ENCODE measurements at regions not wholly inside any gene's neighbourhood (a gene's known extent, or its start where the extent isn't known, plus 50 kb on each side); places are given as distances from the start of the nearest gene placed in this dataset.
"Not testable (repeated sequence)": the region's sequence is repeated elsewhere in the genome, so short reads cannot be mapped to it uniquely, and the experiment has no call there.

- DNase-seq: no peak
These were observed 115.0 kb downstream of the ADAM29 start for GRCh38 chr4:175033162-175033561.

DNA sequence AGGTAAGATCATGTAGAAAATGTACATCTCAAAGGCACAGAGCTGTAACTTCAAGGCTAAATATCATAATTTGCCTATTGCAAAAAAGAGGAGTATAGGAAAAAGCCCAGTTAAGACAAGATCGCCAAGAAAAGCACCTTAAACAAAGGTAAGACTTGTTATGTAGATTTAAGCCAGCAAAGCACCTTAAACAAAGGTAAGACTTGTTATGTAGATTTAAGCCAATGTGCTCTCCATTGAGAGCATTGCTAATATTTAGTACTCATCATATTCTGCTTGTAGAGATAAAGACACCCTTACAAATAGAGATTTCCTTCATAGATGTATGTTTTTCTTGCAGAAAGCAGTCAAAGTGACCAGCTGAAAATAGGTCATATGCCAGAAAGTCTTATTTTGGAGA is 115.8 kb downstream of the ADAM29 start:
- DNase-seq: no peak

DNA sequence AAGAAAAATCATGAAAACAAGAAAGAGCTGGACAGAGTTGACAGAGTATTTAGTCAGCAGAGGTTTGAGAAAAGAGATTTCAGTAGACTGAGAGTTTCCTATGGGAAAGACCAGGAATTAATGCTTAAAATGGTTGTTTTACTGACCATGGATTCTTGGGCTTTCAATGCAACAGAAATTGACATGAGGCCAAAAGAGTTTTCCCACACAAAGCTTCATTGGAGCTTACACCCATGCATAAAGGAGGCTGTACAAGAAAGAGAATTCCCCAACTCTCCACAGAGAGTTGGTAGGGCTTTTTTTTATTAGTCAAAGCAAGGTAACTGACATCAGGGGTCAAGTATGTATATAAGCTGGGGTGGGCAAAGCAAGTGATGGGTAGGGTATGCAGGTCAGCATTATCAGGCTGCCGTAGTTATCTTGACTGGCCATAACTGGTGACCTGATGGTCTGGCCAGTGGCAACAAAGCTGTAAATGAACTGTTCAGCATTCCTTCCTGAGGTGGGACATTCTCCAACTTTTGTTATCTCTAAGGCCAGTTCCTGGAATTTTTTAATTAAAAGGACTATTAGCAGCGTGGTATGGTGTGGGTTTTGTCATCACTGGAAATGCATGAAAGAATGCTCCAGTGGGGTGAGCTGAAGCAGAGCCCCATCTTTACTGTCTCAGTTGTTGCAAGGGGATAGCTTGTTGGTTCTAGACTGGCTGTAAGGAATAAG is 117.0 kb downstream of the ADAM29 start:
- no peak for DNase-seq

DNA sequence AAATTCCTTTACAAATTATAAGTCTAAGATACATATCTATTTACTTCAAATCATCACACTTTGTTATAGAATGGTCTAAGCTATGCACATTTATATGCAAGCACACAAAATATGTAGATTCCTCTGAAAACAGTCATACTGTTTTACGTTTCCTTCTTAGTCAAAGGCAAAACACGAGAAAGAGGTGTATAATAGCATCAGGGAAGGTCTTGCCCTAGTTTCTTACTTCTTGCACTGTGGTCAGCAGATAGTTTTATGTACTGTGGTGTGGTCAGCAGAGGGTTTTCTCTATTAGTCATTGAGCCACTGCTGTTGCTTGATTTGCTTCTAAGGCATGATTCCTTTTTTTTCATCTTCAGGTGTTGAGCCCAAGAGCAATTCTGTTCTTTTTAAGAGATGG is 117.7 kb downstream of the ADAM29 start:
- no peak for DNase-seq

- DNase-seq: no peak
These were observed 130.1 kb downstream of the ADAM29 start for GRCh38 chr4:175048111-175048784.

DNA sequence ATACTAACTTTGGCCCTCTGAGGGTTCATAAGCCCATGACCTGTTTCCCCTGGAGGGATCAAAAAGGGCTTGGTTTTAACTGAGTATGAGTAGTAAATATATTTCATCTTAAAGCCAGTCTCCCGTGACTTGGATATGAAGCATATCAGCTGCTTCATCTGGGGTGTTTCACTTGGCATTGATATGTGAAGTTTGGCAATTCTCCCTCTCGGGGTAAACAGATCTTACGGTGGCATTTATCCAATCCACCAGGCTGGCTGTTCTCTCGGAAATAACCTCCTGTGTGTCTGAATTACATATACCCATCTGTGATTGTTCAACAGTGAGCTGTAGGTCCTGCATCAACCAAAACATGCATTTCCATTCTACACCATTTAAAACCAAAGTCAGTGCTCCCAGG is 130.7 kb downstream of the ADAM29 start:
- DNase-seq: no peak

- DNase-seq: no peak
These were observed 133.8 kb downstream of the ADAM29 start for GRCh38 chr4:175051974-175052373.

DNA sequence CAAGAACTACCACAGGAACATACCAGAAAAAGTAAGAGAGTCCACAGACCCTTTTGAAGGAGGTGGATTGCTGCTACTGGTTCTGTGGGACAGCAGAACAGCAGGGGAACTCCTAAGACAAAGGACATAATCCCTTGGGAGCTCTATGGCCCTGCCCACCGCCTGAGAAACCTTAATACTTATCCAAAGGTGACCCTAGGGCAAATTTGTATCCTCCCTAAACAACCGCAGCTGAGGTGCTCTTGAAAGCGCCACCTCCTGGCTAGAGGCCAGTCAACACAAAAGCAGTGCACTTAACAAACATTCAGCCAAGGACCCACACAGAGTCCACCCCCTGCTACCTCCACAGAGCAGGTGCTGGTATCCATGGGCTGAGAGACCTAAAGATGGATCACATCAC is 136.8 kb downstream of the ADAM29 start:
- no peak for DNase-seq

- DNase-seq: no peak
These were observed 144.0 kb downstream of the ADAM29 start for GRCh38 chr4:175062183-175062592.

GRCh38 chr4:175065228-175065627 is 147.1 kb downstream of the ADAM29 start:
- DNase-seq: no peak

DNA sequence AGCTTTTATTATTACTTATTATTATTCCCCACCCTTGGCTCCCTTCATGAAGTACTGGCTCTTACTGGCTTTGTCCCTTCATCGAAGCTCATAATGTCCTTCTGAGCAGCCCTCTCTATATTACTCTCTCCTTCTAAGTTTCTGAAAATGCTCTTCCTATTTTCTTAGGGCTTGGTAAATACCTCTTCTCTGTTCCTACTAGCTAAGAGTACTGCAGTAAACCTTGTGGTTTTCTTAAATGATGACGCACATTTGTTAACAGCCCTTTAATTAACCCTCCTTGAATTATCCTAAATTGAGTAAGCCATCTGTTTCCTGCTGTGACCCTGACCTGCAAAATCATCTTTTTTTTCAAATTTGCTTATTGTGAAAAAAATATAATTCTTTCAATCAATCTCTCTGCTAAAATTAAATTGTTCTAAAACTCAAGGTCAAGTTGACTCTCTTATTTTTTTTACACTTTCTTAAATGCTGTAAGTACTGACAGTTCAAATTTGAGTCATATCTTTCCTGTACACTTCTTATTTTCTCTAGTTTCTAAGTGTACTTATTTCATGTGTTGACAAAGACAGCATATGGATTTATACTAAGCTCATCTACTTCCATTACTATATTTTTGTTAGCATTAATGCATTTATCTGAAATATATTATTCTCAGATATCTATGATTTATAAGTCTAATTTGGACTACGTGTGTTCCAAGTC is 148.9 kb downstream of the ADAM29 start:
- no peak for DNase-seq

DNA sequence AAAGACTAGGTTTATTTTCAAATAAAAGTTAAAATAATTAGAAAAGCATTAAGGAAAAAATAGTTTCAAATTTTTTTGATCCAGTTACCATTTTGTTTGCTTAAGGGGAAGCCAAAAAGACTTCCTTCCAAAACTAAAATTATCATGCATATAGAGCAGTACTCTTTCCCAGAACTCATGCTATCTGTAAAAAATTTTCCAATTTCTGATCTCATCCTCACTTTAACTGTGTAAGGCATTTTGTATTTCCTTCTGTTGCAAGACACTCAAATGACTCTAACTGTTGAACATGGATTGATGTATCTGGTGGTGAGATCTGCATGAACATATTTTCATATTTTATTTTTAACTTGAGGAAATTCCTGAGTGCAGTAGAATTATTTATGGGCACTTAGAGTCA is 150.1 kb downstream of the ADAM29 start:
- DNase-seq: no peak

DNA sequence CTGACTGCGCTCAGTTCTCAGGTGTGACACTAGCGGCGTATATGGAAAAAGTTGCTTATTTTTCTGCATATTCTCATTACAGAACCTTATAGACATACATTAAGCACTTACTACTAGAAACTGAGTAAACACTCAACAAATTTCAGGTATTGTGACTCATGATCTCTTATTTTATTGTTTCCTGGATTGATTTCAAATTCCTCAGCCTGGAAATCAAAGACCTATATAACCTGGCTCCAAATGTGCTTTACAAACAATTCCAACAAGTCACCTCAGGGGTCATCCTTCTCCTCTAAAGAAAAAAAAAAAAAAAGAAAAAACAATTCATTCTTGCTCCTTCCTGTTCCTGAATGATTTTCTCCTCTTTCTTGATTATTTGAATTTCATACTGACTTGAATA is 152.3 kb downstream of the ADAM29 start:
- no peak for DNase-seq

GRCh38 chr4:175071123-175071522 is 153.0 kb downstream of the ADAM29 start:
- no peak for DNase-seq

GRCh38 chr4:175087145-175087544 is 169.0 kb downstream of the ADAM29 start:
- DNase-seq: no peak

GRCh38 chr4:175090116-175090515 is 172.0 kb downstream of the ADAM29 start:
- DNase-seq: no peak

GRCh38 chr4:175091649-175092048 is 173.5 kb downstream of the ADAM29 start:
- no peak for DNase-seq

- DNase-seq: no peak
These were observed 174.0 kb downstream of the ADAM29 start for GRCh38 chr4:175092114-175092513.

GRCh38 chr4:175093055-175093454 is 174.9 kb downstream of the ADAM29 start:
- DNase-seq: not testable (repeated sequence)

DNA sequence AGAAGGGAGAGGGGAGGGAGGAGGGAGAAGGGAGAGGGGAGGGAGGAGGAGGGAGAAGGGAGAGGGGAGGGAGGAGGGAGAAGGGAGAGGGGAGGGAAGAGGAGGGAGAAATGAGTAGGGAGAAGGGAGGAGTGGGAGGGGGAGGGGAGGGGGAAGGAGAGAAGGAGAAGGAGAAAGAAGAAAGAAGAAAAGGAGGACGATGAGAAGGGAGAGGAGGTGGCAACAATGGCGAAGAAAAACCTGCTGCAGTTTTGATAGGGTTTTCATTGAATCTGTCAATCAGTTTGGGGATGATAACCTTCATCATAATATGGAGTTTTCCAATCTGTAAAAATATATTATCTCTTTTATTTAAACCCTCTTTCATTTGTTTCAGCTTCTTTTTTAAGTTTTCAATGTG is 185.2 kb downstream of the ADAM29 start:
- no peak for DNase-seq

- no peak for DNase-seq
These were observed 188.1 kb downstream of the ADAM29 start for GRCh38 chr4:175106301-175106700.

DNA sequence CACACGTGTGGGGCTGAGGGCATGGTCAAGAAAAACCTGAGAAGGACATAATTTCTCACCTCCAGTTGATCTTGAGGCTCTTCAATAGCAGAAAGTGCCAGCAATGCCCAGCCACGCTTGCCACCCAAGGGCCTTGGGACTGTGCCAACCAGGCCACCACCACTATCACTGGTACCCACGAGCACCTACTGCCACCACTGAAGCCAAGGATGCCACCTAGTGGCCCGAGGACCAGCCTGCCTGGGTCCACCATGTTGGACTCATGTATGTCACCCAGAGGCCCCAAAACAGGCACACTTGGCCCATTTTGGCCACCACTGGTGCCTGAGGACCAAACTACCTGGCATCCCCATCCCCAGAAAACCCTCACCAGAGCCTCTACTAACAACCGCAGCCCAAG is 191.8 kb downstream of the ADAM29 start:
- no peak for DNase-seq

- DNase-seq: no peak
These were observed 207.4 kb downstream of the ADAM29 start for GRCh38 chr4:175125410-175126068.

GRCh38 chr4:175127314-175127713 is 209.2 kb downstream of the ADAM29 start:
- no peak for DNase-seq
